ENCODE measurements at regions not wholly inside any gene's neighbourhood (a gene's known extent, or its start where the extent isn't known, plus 50 kb on each side); places are given as distances from the start of the nearest gene placed in this dataset.

DNA sequence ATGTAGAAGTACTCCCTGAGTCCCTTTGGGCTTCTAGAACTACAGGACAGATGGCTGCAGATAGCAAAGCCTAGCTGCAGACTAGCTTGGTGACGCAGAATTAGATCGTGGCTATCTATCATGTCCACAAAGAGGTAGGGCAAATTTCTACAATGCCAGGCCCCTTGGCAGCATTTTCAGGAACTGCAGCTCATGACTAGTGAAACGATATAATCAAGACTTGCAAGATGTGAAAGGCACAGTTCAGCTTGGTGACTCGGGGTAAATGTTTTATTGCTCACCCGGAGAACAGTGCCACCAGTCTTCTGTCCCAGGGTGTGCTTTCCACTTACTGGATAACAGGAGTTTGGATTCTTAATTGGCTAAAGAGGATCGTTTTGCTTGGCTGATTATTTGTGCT lies 108.7 kb upstream of the LY86 start:
- TF ChIP-seq, protein P1, sequence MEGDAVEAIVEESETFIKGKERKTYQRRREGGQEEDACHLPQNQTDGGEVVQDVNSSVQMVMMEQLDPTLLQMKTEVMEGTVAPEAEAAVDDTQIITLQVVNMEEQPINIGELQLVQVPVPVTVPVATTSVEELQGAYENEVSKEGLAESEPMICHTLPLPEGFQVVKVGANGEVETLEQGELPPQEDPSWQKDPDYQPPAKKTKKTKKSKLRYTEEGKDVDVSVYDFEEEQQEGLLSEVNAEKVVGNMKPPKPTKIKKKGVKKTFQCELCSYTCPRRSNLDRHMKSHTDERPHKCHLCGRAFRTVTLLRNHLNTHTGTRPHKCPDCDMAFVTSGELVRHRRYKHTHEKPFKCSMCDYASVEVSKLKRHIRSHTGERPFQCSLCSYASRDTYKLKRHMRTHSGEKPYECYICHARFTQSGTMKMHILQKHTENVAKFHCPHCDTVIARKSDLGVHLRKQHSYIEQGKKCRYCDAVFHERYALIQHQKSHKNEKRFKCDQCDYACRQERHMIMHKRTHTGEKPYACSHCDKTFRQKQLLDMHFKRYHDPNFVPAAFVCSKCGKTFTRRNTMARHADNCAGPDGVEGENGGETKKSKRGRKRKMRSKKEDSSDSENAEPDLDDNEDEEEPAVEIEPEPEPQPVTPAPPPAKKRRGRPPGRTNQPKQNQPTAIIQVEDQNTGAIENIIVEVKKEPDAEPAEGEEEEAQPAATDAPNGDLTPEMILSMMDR (IDR thresholded peaks at IDR 0.05 in 8 of 11, conservative IDR thresholded peaks at IDR 0.05 in 3 of 11), result no peak
- no peak for TF ChIP-seq POLR2AphosphoS5 (IDR thresholded peaks at IDR 0.05)
